A549 (cell line): ENCODE measurements at regions not wholly inside any gene's neighbourhood (a gene's known extent, or its start where the extent isn't known, plus 50 kb on each side); places are given as distances from the start of the nearest gene placed in this dataset.

Source experiments
- ATAC-seq, 2 experiments: fragments of 200-7000 bp in 1 of 2; fragments of >200 bp in 1 of 2; cut with Nextera tagmentation in 1 of 2; cut with Tn5 transposase in 1 of 2; 3 replicates each; pipeline versions ENCODE4 v1.8.0 to v1.9.1; 2018 to 2020; ENCODE audit warnings: mild to moderate bottlenecking in 1 of 2, moderate library complexity in 1 of 2
- CTCF ChIA-PET: fragments of 300-600 bp; sonication (Branson Sonifier 250); formaldehyde crosslinking; extraction: SDS; loops from one replicate; lab custom pipeline; 2021; ENCODE audit warnings: antibody characterized with exemption, inconsistent platforms; lab: Yijun Ruan, JAX
- POLR2A ChIA-PET: fragments of 350-600 bp; formaldehyde crosslinking; extraction: SDS; loops from one replicate; lab custom pipeline; 2021; ENCODE audit warnings: antibody characterized with exemption, inconsistent platforms; lab: Yijun Ruan, JAX
- DNase-seq, 2 experiments: peaks; one replicate each; pipeline versions ENCODE4 v3.0.0 to v3.0.0-alpha.2; 2011 to 2016; ENCODE audit warnings: low read depth in 1 of 2, low spot score in 1 of 2
- FAIRE-seq: peaks from 2 replicates; lab custom pipeline; 2011; peaks lifted over from hg19 to GRCh38; lab: Jason Lieb, UNC
- H3K27ac ChIP-seq, 2 experiments: fragments of >200 bp; sonication (Bioruptor Twin); formaldehyde crosslinking; 3 replicates each; pipeline ENCODE4 v1.5.1; 2016 to 2017
- H3K4me1 ChIP-seq: fragments of >200 bp; sonication (Bioruptor Twin); formaldehyde crosslinking; 3 replicates; pipeline ENCODE4 v1.6.1; 2016
- H3K4me2 ChIP-seq: fragments of >200 bp; sonication (Bioruptor Twin); formaldehyde crosslinking; 3 replicates; pipeline ENCODE4 v1.6.1; 2016
- H3K4me3 ChIP-seq: fragments of >200 bp; sonication (Bioruptor Twin); formaldehyde crosslinking; 3 replicates; pipeline ENCODE4 v1.5.1; 2016
- H3K9me3 ChIP-seq: fragments of >200 bp; sonication (Bioruptor Twin); formaldehyde crosslinking; 3 replicates; pipeline ENCODE4 v1.6.1; 2016
- BHLHE40 ChIP-seq: IDR thresholded peaks from 2 replicates; pipeline ENCODE4 v1.6.1; 2012; ENCODE audit warnings: low read depth, low read length, inconsistent platforms
- CBX2 ChIP-seq: fragments of 200-600 bp; sonication (generic); IDR thresholded peaks from 2 replicates; pipeline ENCODE4 v1.6.1; 2016; ENCODE audit warnings: low read depth, mild to moderate bottlenecking, borderline replicate concordance
- CBX8 ChIP-seq: fragments of 200-600 bp; sonication (generic); IDR thresholded peaks from 2 replicates; pipeline ENCODE4 v1.6.1; 2016
- CEBPB ChIP-seq, 2 experiments: fragments of >200 bp in 1 of 2; sonication (Bioruptor Twin) in 1 of 2; formaldehyde crosslinking in 1 of 2; IDR thresholded peaks; 2 replicates each; pipeline ENCODE4 v1.6.1; 2012 to 2016
- EHMT2 ChIP-seq: fragments of 200-600 bp; sonication (generic); IDR thresholded peaks from 2 replicates; pipeline ENCODE4 v1.6.1; 2016; ENCODE audit warnings: antibody characterized with exemption, low read depth, mild to moderate bottlenecking, moderate library complexity
- EP300 ChIP-seq, 2 experiments: fragments of >200 bp; sonication (Bioruptor Twin); formaldehyde crosslinking; IDR thresholded peaks; 2 replicates in 1 of 2; 3 replicates in 1 of 2; pipeline ENCODE4 v1.6.1; 2016 to 2017
- FOSL2 ChIP-seq, 2 experiments: fragments of 450-650 bp in 1 of 2; fragments of >200 bp in 1 of 2; sonication (Bioruptor Twin) in 1 of 2; formaldehyde crosslinking; IDR thresholded peaks; 2 replicates each; pipeline versions ENCODE4 v1.5.0 to v1.6.1; 2016 to 2020; ENCODE audit warnings: mild to moderate bottlenecking in 1 of 2, moderate library complexity in 1 of 2
- HDAC2 ChIP-seq: fragments of 200-600 bp; sonication (generic); IDR thresholded peaks from 2 replicates; pipeline ENCODE4 v1.6.1; 2016
- HOXA7 ChIP-seq: fragments of 250-450 bp; sonication (Bioruptor Pico); IDR thresholded peaks from 2 replicates; pipeline ENCODE4 v1.5.0; 2020; ENCODE audit warnings: mild to moderate bottlenecking, moderate library complexity
- HOXB13 ChIP-seq: fragments of 250-450 bp; sonication (Bioruptor Pico); IDR thresholded peaks from 2 replicates; pipeline ENCODE4 v1.5.0; 2020; ENCODE audit warnings: low read depth, mild to moderate bottlenecking, moderate library complexity
- HOXB5 ChIP-seq: fragments of 250-450 bp; sonication (Bioruptor Pico); IDR thresholded peaks from 2 replicates; pipeline ENCODE4 v1.5.0; 2020; ENCODE audit warnings: mild to moderate bottlenecking, moderate library complexity
- JUN ChIP-seq, 2 experiments: fragments of >200 bp; sonication (Bioruptor Twin); formaldehyde crosslinking; IDR thresholded peaks; 2 replicates in 1 of 2; 3 replicates in 1 of 2; pipeline ENCODE4 v1.6.1; 2016 to 2017
- JUNB ChIP-seq: fragments of >200 bp; sonication (Bioruptor Twin); formaldehyde crosslinking; IDR thresholded peaks from 2 replicates; pipeline ENCODE4 v1.6.1; 2016
- KDM1A ChIP-seq: fragments of 200-600 bp; sonication (generic); IDR thresholded peaks from 2 replicates; pipeline ENCODE4 v1.6.1; 2016; ENCODE audit warnings: low read depth, mild to moderate bottlenecking
- KDM5A ChIP-seq: fragments of 200-600 bp; sonication (generic); IDR thresholded peaks from 2 replicates; pipeline ENCODE4 v1.6.1; 2016; ENCODE audit warnings: antibody characterized with exemption, mild to moderate bottlenecking
- MAFK ChIP-seq: fragments of 450-650 bp; IDR thresholded peaks from 2 replicates; pipeline ENCODE4 v1.6.1; 2014; ENCODE audit not compliant: partially characterized antibody
- MAX ChIP-seq: IDR thresholded peaks from 2 replicates; pipeline ENCODE4 v1.6.1; 2012
- MAZ ChIP-seq: fragments of 150-350 bp; IDR thresholded peaks from 2 replicates; pipeline ENCODE4 v1.6.1; 2014; ENCODE audit warnings: antibody characterized with exemption, low read depth, low read length, borderline replicate concordance
- MYC ChIP-seq: IDR thresholded peaks from 2 replicates; pipeline ENCODE4 v1.6.1; 2012; ENCODE audit warnings: mild to moderate bottlenecking, inconsistent platforms, low read length, improper control_type of control experiment, borderline replicate concordance
- NFE2L2 ChIP-seq: fragments of 150-350 bp; conservative IDR thresholded peaks from 2 replicates; pipeline ENCODE4 v1.6.1; 2014; ENCODE audit warnings: low read length
- NR3C1 ChIP-seq: fragments of >200 bp; sonication (Bioruptor Twin); formaldehyde crosslinking; IDR thresholded peaks from 3 replicates; pipeline ENCODE4 v1.6.1; 2017
- PHF8 ChIP-seq: fragments of 200-600 bp; sonication (generic); IDR thresholded peaks from 2 replicates; pipeline ENCODE4 v1.6.1; 2016; ENCODE audit warnings: low read depth, mild to moderate bottlenecking, antibody characterized with exemption, moderate library complexity, borderline replicate concordance
- POLR2A ChIP-seq: IDR thresholded peaks from 2 replicates; pipeline ENCODE4 v1.6.1; 2012; ENCODE audit warnings: mild to moderate bottlenecking, low read length
- SMC3 ChIP-seq: fragments of >200 bp; sonication (Bioruptor Twin); formaldehyde crosslinking; IDR thresholded peaks from 3 replicates; pipeline ENCODE4 v1.6.1; 2018; ENCODE audit warnings: inconsistent platforms
- SREBF2 ChIP-seq: fragments of 450-650 bp; IDR thresholded peaks from 2 replicates; pipeline ENCODE4 v1.6.1; 2014; ENCODE audit warnings: mild to moderate bottlenecking, moderate library complexity
- ZFP36 ChIP-seq: fragments of 450-650 bp; IDR thresholded peaks from 2 replicates; pipeline ENCODE4 v1.6.1; 2014; ENCODE audit warnings: borderline replicate concordance; ENCODE audit not compliant: partially characterized antibody
- ZNF302 ChIP-seq: fragments of 250-450 bp; sonication (Bioruptor Pico); IDR thresholded peaks from 2 replicates; pipeline ENCODE4 v1.9.0; 2021; ENCODE audit warnings: inconsistent platforms, mild to moderate bottlenecking, moderate library complexity
- ZSCAN20 ChIP-seq: fragments of 250-450 bp; sonication (Bioruptor Pico); IDR thresholded peaks from 2 replicates; pipeline ENCODE4 v1.8.0; 2022; ENCODE audit warnings: mild to moderate bottlenecking, moderate library complexity
- WGBS: methylation state at CpG from one replicate; pipeline ENCODE4 v1.1.6; 2017; ENCODE audit errors: missing lambda C conversion rate; 5-methylcytosine and 5-hydroxymethylcytosine counted together
- TF ChIP-seq, protein P1 (sequence below): fragments of 150-350 bp; IDR thresholded peaks from 2 replicates; pipeline ENCODE4 v1.6.1; 2014; ENCODE audit warnings: low read depth, mild to moderate bottlenecking, low read length
- TF ChIP-seq, protein P2 (sequence below): fragments of >200 bp; sonication (Bioruptor Twin); formaldehyde crosslinking; IDR thresholded peaks from 3 replicates; pipeline ENCODE4 v1.6.1; 2016
- TF ChIP-seq, protein P3 (sequence below): fragments of 250-450 bp; sonication (Bioruptor Pico); IDR thresholded peaks from 2 replicates; pipeline ENCODE4 v1.5.0; 2021; ENCODE audit warnings: mild to moderate bottlenecking, moderate library complexity, borderline replicate concordance

DNA sequence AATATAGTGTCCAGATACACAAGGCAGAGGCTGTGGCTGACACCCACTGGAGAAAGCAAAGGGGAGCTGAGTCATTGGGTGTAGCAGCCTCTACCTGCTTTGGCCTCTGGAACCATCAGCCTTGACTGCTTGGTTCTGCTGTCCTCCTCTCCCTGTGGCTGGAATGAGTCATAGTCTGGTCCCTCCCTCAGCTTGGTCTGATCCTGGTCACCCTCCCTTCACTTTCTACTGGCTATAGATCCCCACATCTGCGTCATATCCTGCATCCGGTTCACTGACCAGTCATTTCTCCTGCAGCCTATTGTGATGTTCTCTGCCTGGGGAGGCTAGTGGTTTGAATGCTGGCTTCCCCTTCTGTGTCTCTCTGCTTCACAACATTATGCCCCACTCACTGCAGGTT is 372.8 kb upstream of the DAB1 start (continued):
- TF ChIP-seq, protein P1, sequence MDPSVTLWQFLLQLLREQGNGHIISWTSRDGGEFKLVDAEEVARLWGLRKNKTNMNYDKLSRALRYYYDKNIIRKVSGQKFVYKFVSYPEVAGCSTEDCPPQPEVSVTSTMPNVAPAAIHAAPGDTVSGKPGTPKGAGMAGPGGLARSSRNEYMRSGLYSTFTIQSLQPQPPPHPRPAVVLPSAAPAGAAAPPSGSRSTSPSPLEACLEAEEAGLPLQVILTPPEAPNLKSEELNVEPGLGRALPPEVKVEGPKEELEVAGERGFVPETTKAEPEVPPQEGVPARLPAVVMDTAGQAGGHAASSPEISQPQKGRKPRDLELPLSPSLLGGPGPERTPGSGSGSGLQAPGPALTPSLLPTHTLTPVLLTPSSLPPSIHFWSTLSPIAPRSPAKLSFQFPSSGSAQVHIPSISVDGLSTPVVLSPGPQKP = no peak

GRCh38 chr1:57795886-57796285 is 372.0 kb upstream of the DAB1 start:
- 48% methylated on average over 5 of the region's 5 CpGs for WGBS

GRCh38 chr1:57794078-57794477 is 370.2 kb upstream of the DAB1 start:
- no peak overlapping the region for H3K4me3 ChIP-seq
- FAIRE-seq (no peak), DNase-seq (no peak), ATAC-seq (no peak)
- no peak overlapping the region for H3K4me2 ChIP-seq
- ChIA-PET CTCF (no interaction called here), POLR2A (no interaction called here)
- TF ChIP-seq, protein P2, sequence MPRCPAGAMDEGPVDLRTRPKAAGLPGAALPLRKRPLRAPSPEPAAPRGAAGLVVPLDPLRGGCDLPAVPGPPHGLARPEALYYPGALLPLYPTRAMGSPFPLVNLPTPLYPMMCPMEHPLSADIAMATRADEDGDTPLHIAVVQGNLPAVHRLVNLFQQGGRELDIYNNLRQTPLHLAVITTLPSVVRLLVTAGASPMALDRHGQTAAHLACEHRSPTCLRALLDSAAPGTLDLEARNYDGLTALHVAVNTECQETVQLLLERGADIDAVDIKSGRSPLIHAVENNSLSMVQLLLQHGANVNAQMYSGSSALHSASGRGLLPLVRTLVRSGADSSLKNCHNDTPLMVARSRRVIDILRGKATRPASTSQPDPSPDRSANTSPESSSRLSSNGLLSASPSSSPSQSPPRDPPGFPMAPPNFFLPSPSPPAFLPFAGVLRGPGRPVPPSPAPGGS = no peak
- TF ChIP-seq, protein P3, sequence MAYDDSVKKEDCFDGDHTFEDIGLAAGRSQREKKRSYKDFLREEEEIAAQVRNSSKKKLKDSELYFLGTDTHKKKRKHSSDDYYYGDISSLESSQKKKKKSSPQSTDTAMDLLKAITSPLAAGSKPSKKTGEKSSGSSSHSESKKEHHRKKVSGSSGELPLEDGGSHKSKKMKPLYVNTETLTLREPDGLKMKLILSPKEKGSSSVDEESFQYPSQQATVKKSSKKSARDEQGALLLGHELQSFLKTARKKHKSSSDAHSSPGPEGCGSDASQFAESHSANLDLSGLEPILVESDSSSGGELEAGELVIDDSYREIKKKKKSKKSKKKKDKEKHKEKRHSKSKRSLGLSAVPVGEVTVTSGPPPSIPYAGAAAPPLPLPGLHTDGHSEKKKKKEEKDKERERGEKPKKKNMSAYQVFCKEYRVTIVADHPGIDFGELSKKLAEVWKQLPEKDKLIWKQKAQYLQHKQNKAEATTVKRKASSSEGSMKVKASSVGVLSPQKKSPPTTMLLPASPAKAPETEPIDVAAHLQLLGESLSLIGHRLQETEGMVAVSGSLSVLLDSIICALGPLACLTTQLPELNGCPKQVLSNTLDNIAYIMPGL (CRISPR knock-in tag) = no peak
- TF ChIP-seq BHLHE40 (no peak), PHF8 (no peak), ZFP36 (no peak), MAX (no peak), SREBF2 (no peak), HDAC2 (no peak), ZSCAN20 (CRISPR knock-in tag) (no peak), EP300 (IDR thresholded peaks at IDR 0.05) (no peak), NFE2L2 (no peak), FOSL2 (IDR thresholded peaks at IDR 0.05) (no peak), FOSL2 (CRISPR knock-in tag; IDR thresholded peaks at IDR 0.05) (no peak), HOXA7 (CRISPR knock-in tag) (no peak), HOXB13 (no peak), MAZ (no peak), CBX2 (no peak), HOXB5 (CRISPR knock-in tag) (no peak)
- H3K4me1 ChIP-seq = no peaks in the 10 kb centered on the region
- H3K9me3 ChIP-seq = no peaks in the 10 kb centered on the region
- 0% methylated on average over 2 of the region's 2 CpGs for WGBS
- H3K27ac ChIP-seq = no peak overlapping the region

More at GRCh38 chr1:57795886-57796285, 372.0 kb upstream of the DAB1 start:
- H3K9me3 ChIP-seq = no peaks in the 10 kb centered on the region
- TF ChIP-seq JUN (IDR thresholded peaks at IDR 0.05) (no peak), CBX8 (no peak), HOXB13 (no peak), CEBPB (IDR thresholded peaks at IDR 0.05) (no peak), NFE2L2 (no peak), MAFK (no peak), MYC (no peak), SMC3 (no peak), SREBF2 (no peak), POLR2A (no peak), KDM1A (no peak), KDM5A (no peak), JUNB (no peak), EHMT2 (no peak), ZNF302 (no peak), NR3C1 (no peak)
- TF ChIP-seq, protein P1 = no peak
- TF ChIP-seq, protein P2 = no peak
- TF ChIP-seq, all 56 proteins: peak for 0
- Histone ChIP-seq H3K27ac (no peak overlapping the region), H3K4me1 (no peaks in the 10 kb centered on the region), H3K4me2 (no peak overlapping the region), H3K4me3 (no peak overlapping the region)
- no peak for FAIRE-seq
- no peak for DNase-seq
- ATAC-seq = no peak
- ChIA-PET POLR2A (no interaction called here), CTCF (no interaction called here)
